Esophagus squamous epithelium (tissue), 5 donors: ENCODE measurements at regions not wholly inside any gene's neighbourhood (a gene's known extent, or its start where the extent isn't known, plus 50 kb on each side); places are given as distances from the start of the nearest gene placed in this dataset.
A peak's percentile ranks its signal among the peaks of the same experiment; 100 is the strongest.

Experiments used
- DNase-seq: peaks from one replicate; lab custom pipeline; 2025; lab: John Stamatoyannopoulos, UW
- H3K27ac ChIP-seq, 4 donors: fragments of 200-600 bp; sonication (generic); one replicate each; pipeline ENCODE4 v1.5.1; 2016 to 2019; ENCODE audit warnings: mild to moderate bottlenecking in 1 of 4
- H3K27me3 ChIP-seq, 4 donors: fragments of 200-600 bp; sonication (generic); 1 replicate in 3 of 4; 2 replicates in 1 of 4; pipeline versions ENCODE4 v1.5.1 to v1.6.0; 2017 to 2021; ENCODE audit warnings: antibody characterized with exemption in 1 of 4
- H3K36me3 ChIP-seq, 3 donors: fragments of 200-600 bp; sonication (generic); one replicate each; pipeline ENCODE4 v1.5.1; 2016 to 2019
- H3K4me1 ChIP-seq, 3 donors: fragments of 200-600 bp; sonication (generic); one replicate each; pipeline ENCODE4 v1.5.1; 2017 to 2019
- H3K4me3 ChIP-seq, 4 donors: fragments of 200-600 bp; sonication (generic); 1 replicate in 3 of 4; 2 replicates in 1 of 4; pipeline ENCODE4 v1.5.1; 2016 to 2019; ENCODE audit warnings: mild to moderate bottlenecking in 2 of 4, moderate library complexity in 1 of 4
- H3K9me3 ChIP-seq, 3 donors: fragments of 200-600 bp; sonication (generic); one replicate each; pipeline ENCODE4 v1.5.1; 2016 to 2019
- POLR2A ChIP-seq, 4 donors: fragments of 450-650 bp; IDR thresholded peaks; one replicate each; pipeline ENCODE4 v1.6.1; 2017; ENCODE audit warnings: antibody characterized with exemption in 4 of 4, mild to moderate bottlenecking in 4 of 4, moderate library complexity in 3 of 4
- whole genome bisulfite sequencing, 2 donors: methylation state at CpG; one replicate each; pipeline ENCODE4 v1.1.5; 2018; 5-methylcytosine and 5-hydroxymethylcytosine counted together
- intact Hi-C: fragments of 100-400 bp; cut with DNase I; formaldehyde crosslinking; loops from one replicate; pipeline ENCODE4 v1.15.0; 2022
- TF ChIP-seq, protein P1 (sequence below), 6 experiments: fragments of 450-650 bp in 4 of 6; fragments of 200-600 bp in 2 of 6; sonication (generic) in 2 of 6; IDR thresholded peaks; one replicate each; pipeline ENCODE4 v1.5.1; 2016 to 2019; ENCODE audit warnings: antibody characterized with exemption in 6 of 6, mild to moderate bottlenecking in 4 of 6, moderate library complexity in 4 of 6
- donor health status: DM: yes; HTN: yes; CAD: no.

DNA sequence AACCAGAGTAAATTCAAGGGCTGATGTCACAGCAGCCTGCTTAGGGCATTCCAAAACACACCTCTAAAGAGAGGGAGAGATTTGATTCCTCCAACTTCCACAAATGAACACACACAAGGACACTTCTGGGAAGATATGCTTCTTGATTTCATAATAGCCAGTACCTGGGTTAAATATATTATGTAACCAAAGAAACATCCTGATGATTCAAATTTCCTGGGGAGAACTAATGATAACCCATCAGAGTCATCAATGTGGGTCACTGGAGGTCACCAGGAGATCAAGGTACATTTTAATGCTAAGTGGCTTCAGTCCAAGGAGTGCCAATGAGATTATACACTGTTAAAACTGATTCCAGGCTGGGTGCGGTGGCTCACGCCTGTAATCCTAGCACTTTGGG, 54.0 kb upstream of the DOCK9 start:
- H3K27ac ChIP-seq = peak overlapping the region in 3 of 4 donors; percentile 11 to 59 (median 58)
- 76 to 89% methylated on average over 2 of the region's 2 CpGs for WGBS, 2 donors
- H3K9me3 ChIP-seq = peaks cover 0 to 5% (median 0%) of the 10 kb centered on the region in 3 donors
- no peak overlapping the region for H3K4me3 ChIP-seq
- DNase-seq = no peak
- peaks cover 0 to 12% (median 0%) of the 10 kb centered on the region in 3 donors for H3K36me3 ChIP-seq
- intact Hi-C loops = no loop called here
- no peaks in the 10 kb centered on the region for H3K27me3 ChIP-seq
- TF ChIP-seq, protein P1, sequence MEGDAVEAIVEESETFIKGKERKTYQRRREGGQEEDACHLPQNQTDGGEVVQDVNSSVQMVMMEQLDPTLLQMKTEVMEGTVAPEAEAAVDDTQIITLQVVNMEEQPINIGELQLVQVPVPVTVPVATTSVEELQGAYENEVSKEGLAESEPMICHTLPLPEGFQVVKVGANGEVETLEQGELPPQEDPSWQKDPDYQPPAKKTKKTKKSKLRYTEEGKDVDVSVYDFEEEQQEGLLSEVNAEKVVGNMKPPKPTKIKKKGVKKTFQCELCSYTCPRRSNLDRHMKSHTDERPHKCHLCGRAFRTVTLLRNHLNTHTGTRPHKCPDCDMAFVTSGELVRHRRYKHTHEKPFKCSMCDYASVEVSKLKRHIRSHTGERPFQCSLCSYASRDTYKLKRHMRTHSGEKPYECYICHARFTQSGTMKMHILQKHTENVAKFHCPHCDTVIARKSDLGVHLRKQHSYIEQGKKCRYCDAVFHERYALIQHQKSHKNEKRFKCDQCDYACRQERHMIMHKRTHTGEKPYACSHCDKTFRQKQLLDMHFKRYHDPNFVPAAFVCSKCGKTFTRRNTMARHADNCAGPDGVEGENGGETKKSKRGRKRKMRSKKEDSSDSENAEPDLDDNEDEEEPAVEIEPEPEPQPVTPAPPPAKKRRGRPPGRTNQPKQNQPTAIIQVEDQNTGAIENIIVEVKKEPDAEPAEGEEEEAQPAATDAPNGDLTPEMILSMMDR (IDR thresholded peaks at IDR 0.05) = no peak
- TF ChIP-seq POLR2A (IDR thresholded peaks at IDR 0.05) = no peak
- peaks cover 0 to 32% (median 9%) of the 10 kb centered on the region in 3 donors for H3K4me1 ChIP-seq

DNA sequence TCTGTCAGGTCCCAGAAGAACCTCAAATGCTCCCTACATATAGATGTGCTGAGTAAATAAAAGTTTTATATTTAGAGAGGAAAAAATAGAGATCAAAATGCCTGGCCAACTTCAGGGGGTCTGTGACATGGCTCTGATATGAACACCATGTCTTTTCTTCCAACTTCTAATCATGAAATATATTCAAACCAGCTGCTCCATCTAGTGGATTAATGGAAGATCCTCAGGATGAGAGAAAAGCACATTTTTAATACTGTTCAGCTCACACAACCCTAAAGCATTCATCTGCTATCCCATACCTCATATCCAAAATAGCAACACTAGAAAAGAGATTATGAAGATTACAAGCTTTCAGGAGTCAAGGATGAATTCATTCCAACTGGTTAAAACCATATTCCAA, 56.0 kb upstream of the DOCK9 start:
- no peaks in the 10 kb centered on the region for H3K27me3 ChIP-seq
- intact Hi-C loops = no loop called here
- H3K9me3 ChIP-seq = peaks cover 0 to 5% (median 0%) of the 10 kb centered on the region in 3 donors
- H3K4me1 ChIP-seq = peaks cover 0 to 33% (median 9%) of the 10 kb centered on the region in 3 donors
- H3K27ac ChIP-seq = no peak overlapping the region
- TF ChIP-seq, protein P1 (IDR thresholded peaks at IDR 0.05) = peak in 4 of 6 experiments; percentile 42 to 67 (median 50)
- no peak for TF ChIP-seq POLR2A (IDR thresholded peaks at IDR 0.05)
- H3K4me3 ChIP-seq = no peak overlapping the region
- peaks cover 0 to 12% (median 0%) of the 10 kb centered on the region in 3 donors for H3K36me3 ChIP-seq
- DNase-seq = no peak

DNA sequence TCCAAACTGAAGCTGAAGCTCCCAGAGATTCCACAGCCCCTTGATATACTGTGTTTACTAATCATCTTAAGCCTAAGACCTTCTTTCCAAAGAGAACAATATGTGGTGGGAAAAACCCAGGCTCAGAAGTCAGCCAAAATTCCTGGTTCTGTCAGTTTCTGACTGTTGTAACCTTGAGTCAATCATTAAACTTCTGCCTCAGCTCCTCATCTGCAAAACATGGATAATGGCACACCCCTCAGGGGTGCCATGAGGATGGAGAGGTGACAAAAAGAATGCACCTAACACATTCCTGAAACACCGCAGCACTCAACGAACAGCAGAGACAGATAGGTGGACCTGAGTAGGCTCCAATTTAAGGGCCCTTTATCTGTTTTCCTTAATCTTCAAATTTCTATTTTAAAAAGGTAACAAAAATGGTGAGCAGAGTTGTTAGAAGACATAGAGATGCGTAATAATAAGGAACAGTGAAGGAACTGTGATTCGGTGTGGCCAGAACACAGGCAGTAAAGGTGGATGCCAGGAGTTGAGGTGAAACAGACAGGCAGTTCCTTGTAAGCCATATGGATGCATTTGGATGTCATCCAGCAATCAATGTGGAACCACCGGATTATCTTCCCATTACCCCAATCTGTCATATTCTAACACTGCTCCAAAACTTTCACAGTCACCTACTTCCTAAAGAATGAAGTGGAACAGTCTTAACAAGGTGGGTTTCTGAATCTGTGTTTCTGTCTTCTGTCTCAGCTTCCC, 56.6 kb upstream of the DOCK9 start:
- WGBS, 2 donors = 82 to 83% methylated on average over 5 of the region's 5 CpGs
- intact Hi-C loops = no loop called here
- no peak for TF ChIP-seq POLR2A (IDR thresholded peaks at IDR 0.05)
- TF ChIP-seq, protein P1 (IDR thresholded peaks at IDR 0.05) = no peak

DNA sequence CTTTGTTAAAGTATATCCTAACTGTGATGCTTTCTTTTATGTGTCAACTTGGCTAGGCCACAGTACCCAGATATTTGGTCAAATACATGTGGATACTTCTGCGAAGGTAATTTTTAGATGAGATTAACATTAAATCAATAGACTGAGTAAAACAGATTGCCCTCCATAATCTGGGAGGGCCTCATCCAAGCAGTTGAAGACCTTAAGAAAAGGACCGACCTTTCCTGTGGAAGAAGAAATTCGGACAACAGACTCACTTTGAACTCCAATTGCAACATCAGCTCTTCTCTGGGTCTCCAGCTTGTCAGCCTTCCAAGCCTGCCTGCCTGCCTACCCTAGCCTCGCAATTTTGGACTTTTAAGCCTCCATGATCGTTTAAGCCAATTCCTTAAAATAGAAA, 57.9 kb upstream of the DOCK9 start:
- H3K27me3 ChIP-seq = no peaks in the 10 kb centered on the region
- intact Hi-C loops = no loop called here
- H3K36me3 ChIP-seq = peaks cover 0 to 12% (median 0%) of the 10 kb centered on the region in 3 donors
- TF ChIP-seq, protein P1 (IDR thresholded peaks at IDR 0.05) = no peak
- no peak for TF ChIP-seq POLR2A (IDR thresholded peaks at IDR 0.05)
- WGBS, 2 donors = 95 to 100% methylated on average over 5 of the region's 5 CpGs
- DNase-seq = no peak
- H3K9me3 ChIP-seq = peaks cover 0 to 5% (median 0%) of the 10 kb centered on the region in 3 donors
- peaks cover 3 to 44% (median 9%) of the 10 kb centered on the region in 3 donors for H3K4me1 ChIP-seq
- H3K27ac ChIP-seq = no peak overlapping the region
- no peak overlapping the region for H3K4me3 ChIP-seq

More for the DNA sequence above, 56.6 kb upstream of the DOCK9 start:
- Histone ChIP-seq H3K9me3 (peaks cover 0 to 5% (median 0%) of the 10 kb centered on the region in 3 donors), H3K27me3 (no peaks in the 10 kb centered on the region), H3K4me3 (no peak overlapping the region), H3K4me1 (peaks cover 0 to 37% (median 9%) of the 10 kb centered on the region in 3 donors), H3K36me3 (peaks cover 0 to 12% (median 0%) of the 10 kb centered on the region in 3 donors), H3K27ac (no peak overlapping the region)
- no peak for DNase-seq

DNA sequence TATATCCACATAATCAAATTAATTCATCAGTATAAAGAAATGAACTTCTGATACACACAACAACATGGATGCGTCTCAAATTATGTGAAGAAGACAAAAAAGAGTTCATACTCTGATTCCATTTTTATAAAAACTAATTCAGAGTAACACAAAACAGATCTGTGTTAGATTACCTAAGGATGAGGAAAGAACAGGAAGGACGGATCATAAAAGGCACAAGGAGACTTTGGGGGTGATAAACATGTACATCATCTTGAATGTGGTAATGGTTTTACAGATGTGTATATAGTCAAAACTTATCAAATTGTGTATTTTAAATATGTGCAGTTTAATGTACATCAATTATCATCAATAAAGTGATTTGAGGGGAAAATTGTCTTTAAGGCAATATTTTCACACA, 59.9 kb upstream of the DOCK9 start:
- H3K36me3 ChIP-seq = peaks cover 0 to 12% (median 0%) of the 10 kb centered on the region in 3 donors
- H3K27ac ChIP-seq = no peak overlapping the region
- no peaks in the 10 kb centered on the region for H3K27me3 ChIP-seq
- intact Hi-C loops = no loop called here
- H3K4me1 ChIP-seq = peaks cover 10 to 49% (median 15%) of the 10 kb centered on the region in 3 donors
- 87 to 92% methylated on average over 2 of the region's 2 CpGs for WGBS, 2 donors
- H3K9me3 ChIP-seq = peaks cover 0 to 5% (median 0%) of the 10 kb centered on the region in 3 donors
- H3K4me3 ChIP-seq = no peak overlapping the region
- TF ChIP-seq, protein P1 (IDR thresholded peaks at IDR 0.05) = no peak
- no peak for DNase-seq
